ENCODE measurements at regions not wholly inside any gene's neighbourhood (a gene's known extent, or its start where the extent isn't known, plus 50 kb on each side); places are given as distances from the start of the nearest gene placed in this dataset.

GRCh38 chr10:33492701-33493345, 158.4 kb upstream of the NRP1 start:
- H3K27me3 ChIP-seq, result no peaks in the 10 kb centered on the region
- no peak overlapping the region for H3K4me3 ChIP-seq
- TF ChIP-seq POLR2A (IDR thresholded peaks at IDR 0.05), result no peak
- TF ChIP-seq CTCF (IDR thresholded peaks at IDR 0.05), result no peak
- no peak overlapping the region for H3K27ac ChIP-seq
- no peaks in the 10 kb centered on the region for H3K4me1 ChIP-seq
- H3K9me3 ChIP-seq, result no peaks in the 10 kb centered on the region
- no peaks in the 10 kb centered on the region for H3K36me3 ChIP-seq
- no peak for DNase-seq

DNA sequence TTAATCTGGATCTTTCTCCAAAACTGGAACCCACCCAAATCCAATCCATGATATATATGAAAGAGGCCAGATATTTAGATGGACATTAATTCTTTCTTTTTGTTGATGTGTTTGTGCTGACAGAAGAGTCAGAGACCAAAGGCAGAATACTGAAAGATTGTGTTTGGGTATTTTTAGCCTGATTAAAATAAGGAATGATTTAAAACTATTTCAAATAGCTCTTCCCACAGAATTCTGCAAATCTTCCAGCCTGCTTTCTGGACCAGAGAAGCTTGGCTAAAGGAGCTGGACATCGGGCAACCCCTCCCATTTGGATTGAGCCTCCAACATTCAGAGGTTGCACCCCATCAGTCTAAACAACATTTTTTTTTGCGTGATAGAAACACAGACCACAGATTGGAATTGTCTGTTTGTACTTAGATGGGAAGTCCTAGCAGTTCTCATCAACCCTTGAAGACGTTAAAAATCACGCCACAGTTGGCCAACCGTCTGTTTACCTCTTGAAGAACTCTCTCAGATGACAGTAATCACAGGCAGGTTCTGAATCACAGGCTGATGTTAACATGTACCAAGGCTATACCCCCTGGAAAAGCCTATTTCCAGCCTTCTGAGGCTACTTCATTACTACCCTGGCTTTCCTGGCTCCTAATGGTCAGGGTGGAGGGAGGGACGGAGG, 155.2 kb upstream of the NRP1 start:
- H3K27ac ChIP-seq, result no peak overlapping the region
- H3K4me3 ChIP-seq, result no peak overlapping the region
- H3K4me1 ChIP-seq, result peaks cover 0 to 6% (median 0%) of the 10 kb centered on the region in 4 donors
- DNase-seq, result no peak
- TF ChIP-seq POLR2A (IDR thresholded peaks at IDR 0.05) (no peak), CTCF (IDR thresholded peaks at IDR 0.05) (no peak)
- H3K9me3 ChIP-seq, result no peaks in the 10 kb centered on the region
- no peaks in the 10 kb centered on the region for H3K36me3 ChIP-seq
- no peaks in the 10 kb centered on the region for H3K27me3 ChIP-seq

GRCh38 chr10:33487014-33487776, 152.7 kb upstream of the NRP1 start:
- Histone ChIP-seq H3K27me3 (no peaks in the 10 kb centered on the region), H3K27ac (no peak overlapping the region), H3K4me1 (peaks cover 0 to 6% (median 0%) of the 10 kb centered on the region in 4 donors), H3K36me3 (no peaks in the 10 kb centered on the region), H3K4me3 (peak overlapping the region in 1 of 4 donors; percentile 16), H3K9me3 (no peaks in the 10 kb centered on the region)
- no peak for DNase-seq
- TF ChIP-seq POLR2A (IDR thresholded peaks at IDR 0.05), result no peak
- TF ChIP-seq CTCF (IDR thresholded peaks at IDR 0.05), result no peak

GRCh38 chr10:33485276-33485675, 150.8 kb upstream of the NRP1 start:
- DNase-seq, result no peak
- no peaks in the 10 kb centered on the region for H3K27me3 ChIP-seq
- no peak for TF ChIP-seq CTCF (IDR thresholded peaks at IDR 0.05)
- TF ChIP-seq POLR2A (IDR thresholded peaks at IDR 0.05), result no peak
- no peaks in the 10 kb centered on the region for H3K9me3 ChIP-seq
- H3K36me3 ChIP-seq, result no peaks in the 10 kb centered on the region
- H3K4me1 ChIP-seq, result peaks cover 0 to 6% (median 0%) of the 10 kb centered on the region in 4 donors
- H3K4me3 ChIP-seq, result no peak overlapping the region
- no peak overlapping the region for H3K27ac ChIP-seq

- Histone ChIP-seq H3K27ac (no peak overlapping the region), H3K4me1 (peaks cover 0 to 6% (median 0%) of the 10 kb centered on the region in 4 donors), H3K9me3 (no peaks in the 10 kb centered on the region), H3K27me3 (no peaks in the 10 kb centered on the region), H3K36me3 (no peaks in the 10 kb centered on the region), H3K4me3 (no peak overlapping the region)
- no peak for DNase-seq
- TF ChIP-seq POLR2A (IDR thresholded peaks at IDR 0.05), result no peak
- no peak for TF ChIP-seq CTCF (IDR thresholded peaks at IDR 0.05)
Measured at GRCh38 chr10:33484787-33485186, 150.3 kb upstream of the NRP1 start.
